H9 (cell line): ENCODE measurements at regions not wholly inside any gene's neighbourhood (a gene's known extent, or its start where the extent isn't known, plus 50 kb on each side); places are given as distances from the start of the nearest gene placed in this dataset.

Experiments
- DNase-seq: peaks from one replicate; pipeline ENCODE4 v3.0.0-alpha.2; 2017
- H2AFZ ChIP-seq: one replicate; pipeline ENCODE4 v1.6.1; 2013; ENCODE audit warnings: mild to moderate bottlenecking, low read length, control low read depth, moderate library complexity
- H2AK5ac ChIP-seq: 2 replicates; pipeline ENCODE4 v1.6.1; 2013; ENCODE audit warnings: low read length, control low read depth, mixed read lengths; ENCODE audit not compliant: insufficient read length
- H2BK120ac ChIP-seq: one replicate; pipeline ENCODE4 v1.6.1; 2013; ENCODE audit warnings: low read depth, mild to moderate bottlenecking, low read length, control low read depth, inconsistent platforms; ENCODE audit not compliant: poor library complexity, severe bottlenecking
- H2BK12ac ChIP-seq: 2 replicates; pipeline ENCODE4 v1.6.1; 2013; ENCODE audit warnings: low read length, control low read depth, mixed read lengths, low read depth; ENCODE audit not compliant: insufficient read length
- H2BK15ac ChIP-seq: 2 replicates; pipeline ENCODE4 v1.6.1; 2013; ENCODE audit warnings: low read depth, low read length, control low read depth
- H2BK20ac ChIP-seq: one replicate; pipeline ENCODE4 v1.6.1; 2013; ENCODE audit warnings: low read depth, mild to moderate bottlenecking, low read length, control low read depth, inconsistent platforms; ENCODE audit not compliant: poor library complexity, severe bottlenecking
- H2BK5ac ChIP-seq: 2 replicates; pipeline ENCODE4 v1.6.1; 2013; ENCODE audit warnings: low read length, control low read depth, mixed read lengths; ENCODE audit not compliant: insufficient read length
- H3K14ac ChIP-seq: 2 replicates; pipeline ENCODE4 v1.6.1; 2013; ENCODE audit warnings: low read length, control low read depth; ENCODE audit not compliant: insufficient read depth
- H3K18ac ChIP-seq: 2 replicates; pipeline ENCODE4 v1.6.1; 2013; ENCODE audit warnings: low read depth, mild to moderate bottlenecking, mixed read lengths, low read length, control low read depth; ENCODE audit not compliant: insufficient read length
- H3K23ac ChIP-seq: 2 replicates; pipeline ENCODE4 v1.6.1; 2013; ENCODE audit warnings: low read length, control low read depth, mixed read lengths, low read depth; ENCODE audit not compliant: insufficient read length
- H3K23me2 ChIP-seq: 2 replicates; pipeline ENCODE4 v1.6.1; 2013; ENCODE audit warnings: low read depth, mild to moderate bottlenecking, mixed read lengths, low read length, control low read depth; ENCODE audit not compliant: insufficient read length, poor library complexity, severe bottlenecking
- H3K27ac ChIP-seq: 2 replicates; pipeline ENCODE4 v1.5.1; 2013; ENCODE audit warnings: low read length, control low read depth, mixed read lengths, low read depth; ENCODE audit not compliant: insufficient read length
- H3K27me3 ChIP-seq: 2 replicates; pipeline ENCODE4 v1.6.1; 2013; ENCODE audit warnings: low read length, control low read depth, inconsistent platforms; ENCODE audit not compliant: insufficient read depth
- H3K4ac ChIP-seq: 2 replicates; pipeline ENCODE4 v1.6.1; 2013; ENCODE audit warnings: low read depth, mild to moderate bottlenecking, control low read depth, inconsistent platforms, low read length, moderate library complexity
- H3K4me1 ChIP-seq: 2 replicates; pipeline ENCODE4 v1.6.1; 2013; ENCODE audit warnings: low read length, control low read depth, inconsistent platforms; ENCODE audit not compliant: insufficient read depth
- H3K4me2 ChIP-seq: 2 replicates; pipeline ENCODE4 v1.6.1; 2013; ENCODE audit warnings: low read length, control low read depth, mixed read lengths; ENCODE audit not compliant: insufficient read length, insufficient read depth
- H3K56ac ChIP-seq: 2 replicates; pipeline ENCODE4 v1.6.1; 2013; ENCODE audit warnings: low read depth, mild to moderate bottlenecking, mixed read lengths, low read length, control low read depth; ENCODE audit not compliant: insufficient read length
- H3K79me1 ChIP-seq: 2 replicates; pipeline ENCODE4 v1.6.1; 2013; ENCODE audit warnings: low read depth, mild to moderate bottlenecking, moderate library complexity, low read length, control low read depth, inconsistent platforms; ENCODE audit not compliant: insufficient read depth, poor library complexity, severe bottlenecking
- H3K79me2 ChIP-seq: 2 replicates; pipeline ENCODE4 v1.6.1; 2013; ENCODE audit warnings: low read length, control low read depth, inconsistent platforms; ENCODE audit not compliant: insufficient read depth
- H3K9ac ChIP-seq: 2 replicates; pipeline ENCODE4 v1.6.1; 2013; ENCODE audit warnings: low read length, control low read depth, mixed read lengths; ENCODE audit not compliant: insufficient read length; ENCODE audit errors: extremely low read depth
- H3K9me3 ChIP-seq: one replicate; pipeline ENCODE4 v1.6.1; 2013; ENCODE audit warnings: low read depth, low read length, inconsistent platforms; ENCODE audit not compliant: control insufficient read depth
- H3T11ph ChIP-seq: one replicate; pipeline ENCODE4 v1.6.1; 2013; ENCODE audit warnings: mild to moderate bottlenecking, low read length, control low read depth, inconsistent platforms
- H4K20me1 ChIP-seq: one replicate; pipeline ENCODE4 v1.6.1; 2013; ENCODE audit not compliant: control insufficient read depth, insufficient read length, insufficient read depth
- H4K5ac ChIP-seq: 2 replicates; pipeline ENCODE4 v1.6.1; 2013; ENCODE audit warnings: low read depth, mild to moderate bottlenecking, mixed read lengths, low read length, control low read depth; ENCODE audit not compliant: insufficient read length
- H4K8ac ChIP-seq: replicated peaks from 2 replicates; pipeline ENCODE4 v1.6.1; 2013; ENCODE audit warnings: low read length, control low read depth, mixed read lengths, low read depth; ENCODE audit not compliant: insufficient read length
- H4K91ac ChIP-seq: 2 replicates; pipeline ENCODE4 v1.6.1; 2013; ENCODE audit warnings: low read depth, mild to moderate bottlenecking, moderate library complexity, mixed read lengths, low read length, control low read depth; ENCODE audit not compliant: insufficient read length
- H3K27ac Mint-ChIP-seq, 3 experiments: 2 replicates in 2 of 3; 3 replicates in 1 of 3; pipeline ENCODE4 v1.8.0; 2020 to 2021; ENCODE audit warnings: mixed read lengths in 3 of 3, mild to moderate bottlenecking in 1 of 3, moderate library complexity in 1 of 3
- H3K27me3 Mint-ChIP-seq: 2 replicates; pipeline ENCODE4 v1.8.0; 2021; ENCODE audit warnings: low read depth, mild to moderate bottlenecking, moderate library complexity, mixed read lengths
- H3K36me3 Mint-ChIP-seq, 3 experiments: 2 replicates in 2 of 3; 3 replicates in 1 of 3; pipeline ENCODE4 v1.8.0; 2020 to 2021; ENCODE audit warnings: low read depth in 3 of 3, mixed read lengths in 3 of 3; ENCODE audit not compliant: insufficient read depth in 1 of 3
- H3K4me1 Mint-ChIP-seq, 2 experiments: 2 replicates each; pipeline ENCODE4 v1.8.0; 2020; ENCODE audit warnings: mixed read lengths in 2 of 2
- H3K4me3 Mint-ChIP-seq, 2 experiments: 2 replicates in 1 of 2; 3 replicates in 1 of 2; pipeline ENCODE4 v1.8.0; 2020 to 2021; ENCODE audit warnings: mild to moderate bottlenecking in 2 of 2, mixed read lengths in 2 of 2, moderate library complexity in 1 of 2
- H3K9me3 Mint-ChIP-seq, 2 experiments: 2 replicates in 1 of 2; 3 replicates in 1 of 2; pipeline ENCODE4 v1.8.0; 2020; ENCODE audit warnings: mild to moderate bottlenecking in 2 of 2, mixed read lengths in 2 of 2, moderate library complexity in 1 of 2
- WGBS: extraction: QIAGEN DNeasy Blood & Tissue Kit; methylation state at CpG from one replicate; pipeline ENCODE4 v1.1.7; 2013; ENCODE audit warnings: missing lambda C conversion rate, low lambda C conversion rate, mixed read lengths; ENCODE audit not compliant: insufficient read length; ENCODE audit errors: extremely low coverage; 5-methylcytosine and 5-hydroxymethylcytosine counted together
- TF ChIP-seq, protein P1 (sequence below): fragments of 200-600 bp; sonication (generic); conservative IDR thresholded peaks from 3 replicates; pipeline ENCODE4 v1.8.0; 2021; ENCODE audit warnings: antibody characterized with exemption, mild to moderate bottlenecking

GRCh38 chr10:84084342-84084741 is 55.0 kb upstream of the GHITM start:
- WGBS: no CpG with 5 or more reads among the region's 3 CpGs
- no peak overlapping the region for H3T11ph ChIP-seq
- Mint-ChIP-seq H3K27me3 (peaks cover 4% of the 10 kb centered on the region), H3K4me1 (peaks cover 9 to 11% of the 10 kb centered on the region in 2 experiments), H3K36me3 (no peaks in the 10 kb centered on the region), H3K9me3 (peaks cover 0 to 3% of the 10 kb centered on the region in 2 experiments; a peak in 2 of 5 replicates), H3K4me3 (no peak overlapping the region), H3K27ac (no peak overlapping the region)
- no peaks in the 10 kb centered on the region for H3K79me1 ChIP-seq
- H3K56ac ChIP-seq: no peak overlapping the region
- H4K5ac ChIP-seq: no peak overlapping the region
- H3K79me2 ChIP-seq: no peaks in the 10 kb centered on the region; the same call in 1 of the 2 replicates
- H4K20me1 ChIP-seq: no peaks in the 10 kb centered on the region
- no peak overlapping the region for H3K4ac ChIP-seq
- no peaks in the 10 kb centered on the region for H3K4me1 ChIP-seq
- H3K9ac ChIP-seq: no peak overlapping the region
- H4K8ac ChIP-seq: no peak overlapping the region
- H3K23me2 ChIP-seq: no peaks in the 10 kb centered on the region
- no peak overlapping the region for H3K4me2 ChIP-seq
- no peak overlapping the region for H3K18ac ChIP-seq
- H3K27ac ChIP-seq: no peak overlapping the region
- no peaks in the 10 kb centered on the region for H3K9me3 ChIP-seq
- H2BK120ac ChIP-seq: no peak overlapping the region
- no peaks in the 10 kb centered on the region for H3K27me3 ChIP-seq
- DNase-seq: no peak
- no peak overlapping the region for H2BK12ac ChIP-seq
- H2BK5ac ChIP-seq: no peak overlapping the region
- H2AFZ ChIP-seq: no peak overlapping the region
- H3K14ac ChIP-seq: no peak overlapping the region
- no peak overlapping the region for H2AK5ac ChIP-seq
- TF ChIP-seq, protein P1, sequence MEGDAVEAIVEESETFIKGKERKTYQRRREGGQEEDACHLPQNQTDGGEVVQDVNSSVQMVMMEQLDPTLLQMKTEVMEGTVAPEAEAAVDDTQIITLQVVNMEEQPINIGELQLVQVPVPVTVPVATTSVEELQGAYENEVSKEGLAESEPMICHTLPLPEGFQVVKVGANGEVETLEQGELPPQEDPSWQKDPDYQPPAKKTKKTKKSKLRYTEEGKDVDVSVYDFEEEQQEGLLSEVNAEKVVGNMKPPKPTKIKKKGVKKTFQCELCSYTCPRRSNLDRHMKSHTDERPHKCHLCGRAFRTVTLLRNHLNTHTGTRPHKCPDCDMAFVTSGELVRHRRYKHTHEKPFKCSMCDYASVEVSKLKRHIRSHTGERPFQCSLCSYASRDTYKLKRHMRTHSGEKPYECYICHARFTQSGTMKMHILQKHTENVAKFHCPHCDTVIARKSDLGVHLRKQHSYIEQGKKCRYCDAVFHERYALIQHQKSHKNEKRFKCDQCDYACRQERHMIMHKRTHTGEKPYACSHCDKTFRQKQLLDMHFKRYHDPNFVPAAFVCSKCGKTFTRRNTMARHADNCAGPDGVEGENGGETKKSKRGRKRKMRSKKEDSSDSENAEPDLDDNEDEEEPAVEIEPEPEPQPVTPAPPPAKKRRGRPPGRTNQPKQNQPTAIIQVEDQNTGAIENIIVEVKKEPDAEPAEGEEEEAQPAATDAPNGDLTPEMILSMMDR: no peak
- H2BK15ac ChIP-seq: no peak overlapping the region
- H4K91ac ChIP-seq: no peak overlapping the region
- H2BK20ac ChIP-seq: no peak overlapping the region
- no peak overlapping the region for H3K23ac ChIP-seq
